Activated gamma-delta T cell (primary cell): ENCODE measurements at regions not wholly inside any gene's neighbourhood (a gene's known extent, or its start where the extent isn't known, plus 50 kb on each side); places are given as distances from the start of the nearest gene placed in this dataset.

Experiments
- DNase-seq: peaks from one replicate; lab custom pipeline; 2025; lab: John Stamatoyannopoulos, UW

- DNase-seq = no peak
Observed at GRCh38 chr4:44817930-44818329, 91.6 kb upstream of the GNPDA2 start.

- no peak for DNase-seq
Observed at GRCh38 chr4:44806071-44806470, 79.7 kb upstream of the GNPDA2 start.

- DNase-seq = no peak
Observed at GRCh38 chr4:44804301-44804700, 77.9 kb upstream of the GNPDA2 start.

- no peak for DNase-seq
Observed at GRCh38 chr4:44801384-44801783, 75.0 kb upstream of the GNPDA2 start.

- no peak for DNase-seq
Observed at GRCh38 chr4:44791831-44792230, 65.5 kb upstream of the GNPDA2 start.

- DNase-seq = no peak
Observed at GRCh38 chr4:44777115-44777514, 50.8 kb upstream of the GNPDA2 start.
